K562 (cell line): ENCODE measurements at regions not wholly inside any gene's neighbourhood (a gene's known extent, or its start where the extent isn't known, plus 50 kb on each side); places are given as distances from the start of the nearest gene placed in this dataset.

Experiments used
- ATAC-seq: fragments of 200-7000 bp; cut with Tn5 transposase; 3 replicates; pipeline ENCODE4 v1.9.1; 2020; ENCODE audit warnings: moderate library complexity
- BruUV-seq: library from RNA; stranded (reverse); fragments of 400-500 nt; replicated peaks from 2 replicates; lab custom pipeline; 2021; lab: Mats Ljungman, UMichigan
- CTCF ChIA-PET: fragments of 300-600 bp; formaldehyde crosslinking; extraction: SDS; loops from one replicate; lab custom pipeline; 2021; ENCODE audit warnings: low intra/inter-chr PET ratio; lab: Yijun Ruan, JAX
- POLR2A ChIA-PET: fragments of 300-600, 350-650 bp; sonication (Branson Sonifier 250); formaldehyde crosslinking; extraction: SDS; loops from one replicate; lab custom pipeline; 2021; ENCODE audit warnings: antibody characterized with exemption, inconsistent platforms; lab: Yijun Ruan, JAX
- DNase-seq, 4 experiments: peaks; one replicate each; pipeline versions ENCODE4 v3.0.0 to v3.0.0-alpha.2; 2011 to 2018; ENCODE audit warnings: low spot score in 3 of 4, mixed read lengths in 3 of 4; ENCODE audit errors: extremely low read depth in 1 of 4
- FAIRE-seq: peaks from 2 replicates; lab custom pipeline; 2011; peaks lifted over from hg19 to GRCh38; lab: Jason Lieb, UNC
- H2AFZ ChIP-seq: 2 replicates; pipeline ENCODE4 v1.6.0; 2011; ENCODE audit warnings: low read depth, low read length, control low read depth, inconsistent platforms
- H3K27ac ChIP-seq: fragments of 200-600 bp; 3 replicates; pipeline ENCODE4 v1.8.0; 2011; ENCODE audit warnings: low read depth, mild to moderate bottlenecking, control low read depth, inconsistent platforms, low read length, moderate library complexity, mixed read lengths; ENCODE audit errors: extremely low read depth
- H3K27me3 ChIP-seq, 2 experiments: fragments of 300-600 bp in 1 of 2; 2 replicates in 1 of 2; 3 replicates in 1 of 2; pipeline versions ENCODE4 v1.6.0 to v1.8.0; 2011; ENCODE audit warnings: inconsistent platforms in 2 of 2, low read length in 2 of 2, mild to moderate bottlenecking in 1 of 2, mixed read lengths in 1 of 2, moderate library complexity in 1 of 2; ENCODE audit not compliant: control insufficient read depth in 2 of 2, insufficient read depth in 2 of 2
- H3K36me3 ChIP-seq: fragments of 300-600 bp; 3 replicates; pipeline ENCODE4 v1.8.0; 2011; ENCODE audit warnings: mild to moderate bottlenecking, low read length, inconsistent platforms; ENCODE audit not compliant: control insufficient read depth, insufficient read depth
- H3K4me1 ChIP-seq, 2 experiments: fragments of 200-600 bp in 1 of 2; replicated peaks in 1 of 2; 2 replicates in 1 of 2; 3 replicates in 1 of 2; pipeline versions ENCODE4 v1.5.1 to v1.8.0; 2011; ENCODE audit warnings: inconsistent platforms in 2 of 2, low read length in 2 of 2, mild to moderate bottlenecking in 1 of 2, mixed read lengths in 1 of 2, moderate library complexity in 1 of 2; ENCODE audit not compliant: control insufficient read depth in 2 of 2, insufficient read depth in 2 of 2
- H3K4me2 ChIP-seq: 2 replicates; pipeline ENCODE4 v1.6.1; 2011; ENCODE audit warnings: low read length, control low read depth, inconsistent platforms, mixed read lengths; ENCODE audit not compliant: insufficient read depth
- H3K4me3 ChIP-seq: fragments of 200-600 bp; sonication (generic), shearing (Covaris generic); 2 replicates; pipeline ENCODE4 v1.5.1; 2016; ENCODE audit warnings: control low read depth, inconsistent platforms
- H3K79me2 ChIP-seq: fragments of 200-600 bp; 3 replicates; pipeline ENCODE4 v1.8.0; 2011; ENCODE audit warnings: low read length, inconsistent platforms; ENCODE audit not compliant: control insufficient read depth, insufficient read depth
- H3K9ac ChIP-seq, 2 experiments: 2 replicates each; pipeline versions ENCODE4 v1.6.0 to v1.6.1; 2011; ENCODE audit warnings: low read depth in 2 of 2, low read length in 2 of 2, control low read depth in 1 of 2, inconsistent platforms in 1 of 2, mild to moderate bottlenecking in 1 of 2, mixed read lengths in 1 of 2; ENCODE audit not compliant: insufficient read depth in 1 of 2
- H3K9me1 ChIP-seq: one replicate; pipeline ENCODE4 v1.6.0; 2011; ENCODE audit warnings: inconsistent platforms, mild to moderate bottlenecking, low read length, moderate library complexity; ENCODE audit not compliant: control insufficient read depth, insufficient read depth
- H3K9me3 ChIP-seq: replicated peaks from 2 replicates; pipeline ENCODE4 v1.5.1; 2011; ENCODE audit warnings: low read depth, low read length, inconsistent platforms; ENCODE audit not compliant: control insufficient read depth, insufficient read depth
- H4K20me1 ChIP-seq: replicated peaks from 2 replicates; pipeline ENCODE4 v1.6.1; 2011; ENCODE audit warnings: low read length, inconsistent platforms, mixed read lengths; ENCODE audit not compliant: control insufficient read depth, insufficient read depth
- CEBPG ChIP-seq, 3 experiments: fragments of 200-800 bp in 1 of 3; sonication (Bioruptor generic) in 1 of 3; sonication (generic) in 1 of 3; formaldehyde crosslinking in 1 of 3; IDR thresholded peaks in 2 of 3; conservative IDR thresholded peaks in 1 of 3; 2 replicates each; pipeline versions ENCODE4 v1.6.1 to v1.8.0; 2016 to 2022; ENCODE audit warnings: missing compliant biosample characterization in 2 of 3, missing genetic modification characterization in 2 of 3, mild to moderate bottlenecking in 1 of 3, missing genetic modification reagents in 1 of 3
- HEY1 ChIP-seq: fragments of 250-450 bp; sonication (Bioruptor Pico); IDR thresholded peaks from 2 replicates; pipeline ENCODE4 v1.5.0; 2020; ENCODE audit warnings: mild to moderate bottlenecking, moderate library complexity, borderline replicate concordance
- MEIS2 ChIP-seq: fragments of 450-650 bp; IDR thresholded peaks from 2 replicates; pipeline ENCODE4 v1.6.1; 2014; ENCODE audit warnings: mild to moderate bottlenecking; ENCODE audit not compliant: partially characterized antibody
- MNT ChIP-seq, 2 experiments: fragments of 450-650 bp; conservative IDR thresholded peaks; 2 replicates each; pipeline ENCODE4 v1.6.1; 2017; ENCODE audit warnings: mild to moderate bottlenecking in 2 of 2, moderate library complexity in 2 of 2
- SUPT5H ChIP-seq: fragments of 450-650 bp; IDR thresholded peaks from 2 replicates; pipeline ENCODE4 v1.6.1; 2016
- ZMIZ1 ChIP-seq, 2 experiments: fragments of 150-350 bp in 1 of 2; IDR thresholded peaks; 2 replicates each; pipeline ENCODE4 v1.6.1; 2012 to 2016; ENCODE audit warnings: low read depth in 2 of 2, low read length in 2 of 2, mild to moderate bottlenecking in 1 of 2, moderate library complexity in 1 of 2
- WGBS: fragments of 100-300 bp; shearing (Covaris generic); methylation state at CpG from one replicate; pipeline ENCODE4 v1.1.6; 2016; ENCODE audit warnings: low coverage, mixed read lengths; ENCODE audit not compliant: insufficient coverage; ENCODE audit errors: missing lambda C conversion rate; 5-methylcytosine and 5-hydroxymethylcytosine counted together
- in situ Hi-C: fragments of 300-500 bp; cut with MboI; formaldehyde crosslinking; loops from 4 replicates; pipeline ENCODE4 v1.15.0; 2018; ENCODE audit warnings: inconsistent platforms, mixed read lengths
- intact Hi-C: fragments of 100-400 bp; cut with micrococcal nuclease; formaldehyde crosslinking; loops from 2 replicates; pipeline ENCODE4 v1.14.2; 2022

- no peak for TF ChIP-seq ZMIZ1 (IDR thresholded peaks at IDR 0.05; ENCODE audit: low read depth in 2 of 2, low read length in 2 of 2)
- TF ChIP-seq SUPT5H, result no peak
- TF ChIP-seq MNT (conservative IDR thresholded peaks at IDR 0.05), result no peak
Observed at GRCh38 chr19:32038961-32039360, 306.4 kb upstream of the ZNF507 start (continued).

GRCh38 chr19:32039440-32039839 is 306.0 kb upstream of the ZNF507 start:
- no peak overlapping the region for H3K27ac ChIP-seq
- no peaks in the 10 kb centered on the region for H3K79me2 ChIP-seq
- ATAC-seq (no peak), FAIRE-seq (no peak), DNase-seq (no peak)
- WGBS, result under 1% methylated on average over 13 of the region's 13 CpGs
- H3K9ac ChIP-seq, result no peak overlapping the region
- in situ Hi-C loops (no loop called here), intact Hi-C loops (no loop called here)
- H3K4me3 ChIP-seq, result no peak overlapping the region
- no peak overlapping the region for H2AFZ ChIP-seq
- no peak overlapping the region for H3K4me2 ChIP-seq
- H4K20me1 ChIP-seq, result no peaks in the 10 kb centered on the region
- no peaks in the 10 kb centered on the region for H3K36me3 ChIP-seq
- H3K27me3 ChIP-seq, result peaks cover 9 to 16% of the 10 kb centered on the region in 2 experiments; a peak in 2 of 5 replicates
- H3K9me1 ChIP-seq, result no peaks in the 10 kb centered on the region
- H3K4me1 ChIP-seq, result no peaks in the 10 kb centered on the region
- TF ChIP-seq HEY1 (CRISPR knock-in tag), result no peak
- peak; percentile 6 for TF ChIP-seq MEIS2
- no peak for TF ChIP-seq CEBPG (CRISPR knock-in tag; IDR thresholded peaks at IDR 0.05)
- 0 out of 4 replicates have a peak, but pooled peaks of 1 of the 2 experiments have one; percentile 11 for TF ChIP-seq CEBPG (tag; conservative IDR thresholded peaks at IDR 0.05 in 1 of 2, IDR thresholded peaks at IDR 0.05 in 1 of 2)
- TF ChIP-seq, all 486 proteins: peak for 2
- no peaks in the 10 kb centered on the region for H3K9me3 ChIP-seq
- CTCF ChIA-PET, result no interaction called here
- POLR2A ChIA-PET, result interaction anchor here (0.5 kb wide), 1 partner anchor 20 kb away, joined by 3 read pairs; no protein-coding TSS in a partner anchor
- BruUV-seq, result no TSS peak
